ENCODE measurements at regions not wholly inside any gene's neighbourhood (a gene's known extent, or its start where the extent isn't known, plus 50 kb on each side); places are given as distances from the start of the nearest gene placed in this dataset.

DNA sequence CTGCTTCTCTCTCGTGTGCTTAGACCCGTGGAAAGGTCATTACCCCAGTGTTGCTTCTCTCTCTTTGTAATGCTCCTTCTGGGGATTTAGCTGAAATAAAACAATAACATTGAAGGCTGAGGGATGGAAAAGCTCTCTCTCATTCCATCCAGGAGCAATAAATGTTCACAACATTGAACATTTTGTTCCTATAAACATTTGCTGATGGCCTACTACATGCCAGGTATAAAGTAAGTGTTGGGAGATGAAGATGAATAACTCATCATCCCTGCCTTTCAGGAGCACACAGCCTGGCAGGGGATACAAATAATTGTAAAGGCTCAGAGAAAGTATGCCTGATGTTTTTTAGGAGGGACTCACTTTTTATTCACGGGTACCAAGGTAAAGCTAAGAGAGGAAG, 158.1 kb downstream of the KDR start:
- Histone ChIP-seq H3K9me3 (no peaks in the 10 kb centered on the region), H4K20me1 (ENCODE audit: insufficient read depth) (no peaks in the 10 kb centered on the region), H3K27ac (ENCODE audit: low read depth in 2 of 2, low read length in 1 of 2) (no peak overlapping the region), H3K36me3 (replicated peaks in 1 of 2; ENCODE audit: control insufficient read depth in 1 of 2, insufficient read depth in 2 of 2, low read length in 1 of 2) (no peaks in the 10 kb centered on the region), H3K9me2 (no peaks in the 10 kb centered on the region), H3K9ac (no peak overlapping the region), H2AFZ (ENCODE audit: low read depth) (no peak overlapping the region), H3K4me2 (no peak overlapping the region), H3K4me3 (ENCODE audit: low read depth in 2 of 2, low read length in 1 of 2) (no peak overlapping the region), H3K79me2 (ENCODE audit: insufficient read depth) (no peaks in the 10 kb centered on the region), H3K27me3 (ENCODE audit: insufficient read depth) (no peaks in the 10 kb centered on the region; the same call in 1 of the 2 replicates), H3F3A (replicated peaks; ENCODE audit: insufficient read depth) (no peaks in the 10 kb centered on the region), H3K4me1 (ENCODE audit: control insufficient read depth in 1 of 2, insufficient read depth in 2 of 2, low read depth in 1 of 2, low read length in 1 of 2) (no peaks in the 10 kb centered on the region)
- 24% methylated on average over 3 of the region's 3 CpGs for WGBS (ENCODE audit: low lambda C conversion rate)
- DNase-seq, result no peak
- CTCF ChIA-PET, result interaction anchor here (0.8 to 2.1 kb wide), 3 partner anchors 354 to 669 kb away, joined by 3 to 7 read pairs (median 5); partner anchors contain the start of gene NMU
- POLR2A ChIA-PET, result no interaction called here
- TF ChIP-seq RXRA (IDR thresholded peaks at IDR 0.05; ENCODE audit: borderline replicate concordance, low read depth) (no peak), NFIC (IDR thresholded peaks at IDR 0.05; ENCODE audit: borderline replicate concordance) (no peak), GABPA (IDR thresholded peaks at IDR 0.05; ENCODE audit: low read depth) (no peak), FOSL2 (IDR thresholded peaks at IDR 0.05; ENCODE audit: borderline replicate concordance, low read depth) (no peak), MXI1 (IDR thresholded peaks at IDR 0.05; ENCODE audit: low read depth, low read length) (no peak), MEF2A (IDR thresholded peaks at IDR 0.05; ENCODE audit: borderline replicate concordance, low read depth) (no peak), TAF1 (IDR thresholded peaks at IDR 0.05; ENCODE audit: borderline replicate concordance, low read depth, low read length) (no peak), CHD2 (IDR thresholded peaks at IDR 0.05; ENCODE audit: low read length, partially characterized antibody) (no peak)
- TF ChIP-seq, protein P1, sequence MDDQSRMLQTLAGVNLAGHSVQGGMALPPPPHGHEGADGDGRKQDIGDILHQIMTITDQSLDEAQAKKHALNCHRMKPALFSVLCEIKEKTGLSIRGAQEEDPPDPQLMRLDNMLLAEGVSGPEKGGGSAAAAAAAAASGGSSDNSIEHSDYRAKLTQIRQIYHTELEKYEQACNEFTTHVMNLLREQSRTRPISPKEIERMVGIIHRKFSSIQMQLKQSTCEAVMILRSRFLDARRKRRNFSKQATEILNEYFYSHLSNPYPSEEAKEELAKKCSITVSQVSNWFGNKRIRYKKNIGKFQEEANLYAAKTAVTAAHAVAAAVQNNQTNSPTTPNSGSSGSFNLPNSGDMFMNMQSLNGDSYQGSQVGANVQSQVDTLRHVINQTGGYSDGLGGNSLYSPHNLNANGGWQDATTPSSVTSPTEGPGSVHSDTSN (IDR thresholded peaks at IDR 0.05), result no peak
- TF ChIP-seq, protein P2, sequence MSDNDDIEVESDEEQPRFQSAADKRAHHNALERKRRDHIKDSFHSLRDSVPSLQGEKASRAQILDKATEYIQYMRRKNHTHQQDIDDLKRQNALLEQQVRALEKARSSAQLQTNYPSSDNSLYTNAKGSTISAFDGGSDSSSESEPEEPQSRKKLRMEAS (IDR thresholded peaks at IDR 0.05; ENCODE audit: low read depth), result no peak
- TF ChIP-seq, protein P3, sequence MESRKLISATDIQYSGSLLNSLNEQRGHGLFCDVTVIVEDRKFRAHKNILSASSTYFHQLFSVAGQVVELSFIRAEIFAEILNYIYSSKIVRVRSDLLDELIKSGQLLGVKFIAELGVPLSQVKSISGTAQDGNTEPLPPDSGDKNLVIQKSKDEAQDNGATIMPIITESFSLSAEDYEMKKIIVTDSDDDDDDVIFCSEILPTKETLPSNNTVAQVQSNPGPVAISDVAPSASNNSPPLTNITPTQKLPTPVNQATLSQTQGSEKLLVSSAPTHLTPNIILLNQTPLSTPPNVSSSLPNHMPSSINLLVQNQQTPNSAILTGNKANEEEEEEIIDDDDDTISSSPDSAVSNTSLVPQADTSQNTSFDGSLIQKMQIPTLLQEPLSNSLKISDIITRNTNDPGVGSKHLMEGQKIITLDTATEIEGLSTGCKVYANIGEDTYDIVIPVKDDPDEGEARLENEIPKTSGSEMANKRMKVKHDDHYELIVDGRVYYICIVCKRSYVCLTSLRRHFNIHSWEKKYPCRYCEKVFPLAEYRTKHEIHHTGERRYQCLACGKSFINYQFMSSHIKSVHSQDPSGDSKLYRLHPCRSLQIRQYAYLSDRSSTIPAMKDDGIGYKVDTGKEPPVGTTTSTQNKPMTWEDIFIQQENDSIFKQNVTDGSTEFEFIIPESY (IDR thresholded peaks at IDR 0.05; ENCODE audit: borderline replicate concordance, low read depth), result no peak
- TF ChIP-seq, protein P4, sequence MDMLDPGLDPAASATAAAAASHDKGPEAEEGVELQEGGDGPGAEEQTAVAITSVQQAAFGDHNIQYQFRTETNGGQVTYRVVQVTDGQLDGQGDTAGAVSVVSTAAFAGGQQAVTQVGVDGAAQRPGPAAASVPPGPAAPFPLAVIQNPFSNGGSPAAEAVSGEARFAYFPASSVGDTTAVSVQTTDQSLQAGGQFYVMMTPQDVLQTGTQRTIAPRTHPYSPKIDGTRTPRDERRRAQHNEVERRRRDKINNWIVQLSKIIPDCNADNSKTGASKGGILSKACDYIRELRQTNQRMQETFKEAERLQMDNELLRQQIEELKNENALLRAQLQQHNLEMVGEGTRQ (IDR thresholded peaks at IDR 0.05; ENCODE audit: borderline replicate concordance, low read depth, low read length), result no peak

DNA sequence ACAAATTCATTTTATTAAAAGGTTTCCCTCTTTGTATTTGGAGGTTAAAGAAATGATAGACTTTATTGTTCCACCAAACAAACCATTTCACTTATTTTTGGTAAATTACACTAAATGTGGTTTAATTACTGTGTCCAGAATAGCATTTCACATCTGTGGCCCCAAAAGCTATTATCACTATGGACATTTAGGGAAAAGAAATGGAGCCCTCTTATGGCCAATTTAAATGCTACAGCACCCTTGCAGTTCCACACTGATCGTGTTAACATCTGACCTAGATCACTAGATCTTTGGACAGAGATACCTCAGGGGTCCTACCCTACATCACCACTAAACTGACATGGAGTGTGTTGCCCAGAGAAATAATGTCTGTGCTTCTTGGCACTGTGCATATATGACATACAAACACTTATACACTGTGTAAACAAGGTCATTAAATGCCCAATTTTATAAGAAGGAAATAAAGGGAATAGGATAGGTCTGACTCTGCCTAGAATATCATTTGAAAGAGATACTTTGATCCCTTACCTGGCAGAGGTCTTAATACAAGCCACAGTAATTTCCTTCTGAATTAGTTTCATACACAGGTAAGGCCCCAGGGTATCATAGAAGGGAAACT, 163.9 kb downstream of the KDR start:
- Histone ChIP-seq H4K20me1 (ENCODE audit: insufficient read depth) (no peaks in the 10 kb centered on the region), H3K4me2 (no peak overlapping the region), H3K27ac (ENCODE audit: low read depth in 2 of 2, low read length in 1 of 2) (no peak overlapping the region), H3K36me3 (replicated peaks in 1 of 2; ENCODE audit: control insufficient read depth in 1 of 2, insufficient read depth in 2 of 2, low read length in 1 of 2) (no peaks in the 10 kb centered on the region), H3K9ac (no peak overlapping the region), H3K27me3 (ENCODE audit: insufficient read depth) (no peaks in the 10 kb centered on the region; the same call in 1 of the 2 replicates), H3K79me2 (ENCODE audit: insufficient read depth) (no peaks in the 10 kb centered on the region), H3K9me3 (no peaks in the 10 kb centered on the region), H3K4me1 (ENCODE audit: control insufficient read depth in 1 of 2, insufficient read depth in 2 of 2, low read depth in 1 of 2, low read length in 1 of 2) (no peaks in the 10 kb centered on the region; a peak in 1 of 4 replicates), H3K9me2 (no peaks in the 10 kb centered on the region), H3K4me3 (ENCODE audit: low read depth in 2 of 2, low read length in 1 of 2) (no peak overlapping the region; a peak in 1 of 4 replicates), H3F3A (replicated peaks; ENCODE audit: insufficient read depth) (no peaks in the 10 kb centered on the region), H2AFZ (ENCODE audit: low read depth) (no peak overlapping the region)
- CTCF ChIA-PET, result interaction anchor here (0.6 to 6.9 kb wide), 29 partner anchors 10 to 1946 kb away, joined by 3 to 90 read pairs (median 5); no protein-coding TSS in a partner anchor
- POLR2A ChIA-PET, result no interaction called here
- peak; percentile 42 for DNase-seq
- TF ChIP-seq FOXJ3 (CRISPR knock-in tag; IDR thresholded peaks at IDR 0.05) (no peak), FOXM1 (IDR thresholded peaks at IDR 0.05; ENCODE audit: low read depth) (no peak), RAD21 (IDR thresholded peaks at IDR 0.05; ENCODE audit: low read length) (peak; percentile 84), POLR2AphosphoS5 (IDR thresholded peaks at IDR 0.05; ENCODE audit: low read depth, low read length) (no peak), SMC3 (IDR thresholded peaks at IDR 0.05; ENCODE audit: low read depth, low read length) (peak; percentile 63), NRF1 (IDR thresholded peaks at IDR 0.05; ENCODE audit: low read depth, low read length) (no peak), RCOR1 (IDR thresholded peaks at IDR 0.05; ENCODE audit: low read length) (no peak)
- TF ChIP-seq, protein P5, sequence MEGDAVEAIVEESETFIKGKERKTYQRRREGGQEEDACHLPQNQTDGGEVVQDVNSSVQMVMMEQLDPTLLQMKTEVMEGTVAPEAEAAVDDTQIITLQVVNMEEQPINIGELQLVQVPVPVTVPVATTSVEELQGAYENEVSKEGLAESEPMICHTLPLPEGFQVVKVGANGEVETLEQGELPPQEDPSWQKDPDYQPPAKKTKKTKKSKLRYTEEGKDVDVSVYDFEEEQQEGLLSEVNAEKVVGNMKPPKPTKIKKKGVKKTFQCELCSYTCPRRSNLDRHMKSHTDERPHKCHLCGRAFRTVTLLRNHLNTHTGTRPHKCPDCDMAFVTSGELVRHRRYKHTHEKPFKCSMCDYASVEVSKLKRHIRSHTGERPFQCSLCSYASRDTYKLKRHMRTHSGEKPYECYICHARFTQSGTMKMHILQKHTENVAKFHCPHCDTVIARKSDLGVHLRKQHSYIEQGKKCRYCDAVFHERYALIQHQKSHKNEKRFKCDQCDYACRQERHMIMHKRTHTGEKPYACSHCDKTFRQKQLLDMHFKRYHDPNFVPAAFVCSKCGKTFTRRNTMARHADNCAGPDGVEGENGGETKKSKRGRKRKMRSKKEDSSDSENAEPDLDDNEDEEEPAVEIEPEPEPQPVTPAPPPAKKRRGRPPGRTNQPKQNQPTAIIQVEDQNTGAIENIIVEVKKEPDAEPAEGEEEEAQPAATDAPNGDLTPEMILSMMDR (IDR thresholded peaks at IDR 0.05), result peak; percentile 74
- WGBS (ENCODE audit: low lambda C conversion rate), result 0% methylated on average over 1 of the region's 1 CpG
